Fibroblast of skin of scalp (primary cell): ENCODE measurements at regions not wholly inside any gene's neighbourhood (a gene's known extent, or its start where the extent isn't known, plus 50 kb on each side); places are given as distances from the start of the nearest gene placed in this dataset.
A peak's percentile ranks its signal among the peaks of the same experiment; 100 is the strongest.

ENCODE experiments used
- DNase-seq: peaks from one replicate; pipeline ENCODE4 v3.0.0-alpha.2; 2013

DNA sequence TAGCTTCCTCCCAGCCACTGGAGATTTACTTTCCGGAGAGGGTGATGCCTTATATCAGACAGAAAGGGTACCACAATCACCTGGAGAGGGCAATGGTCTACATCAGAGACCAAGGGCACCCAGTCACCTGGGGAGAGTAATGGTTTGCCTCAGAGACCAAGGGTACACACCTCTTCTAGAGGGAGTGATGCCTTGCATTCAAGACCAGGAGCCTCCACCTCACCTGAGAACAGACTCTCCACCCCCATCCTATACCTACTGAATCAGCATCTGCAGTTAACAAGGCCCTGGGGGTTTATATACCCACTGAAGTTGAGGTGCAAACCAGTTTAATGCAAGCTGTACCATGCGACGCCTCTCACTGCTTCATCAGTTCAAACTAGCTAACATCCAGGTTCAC lies 270.2 kb upstream of the IGFBP3 start:
- DNase-seq: no peak

DNA sequence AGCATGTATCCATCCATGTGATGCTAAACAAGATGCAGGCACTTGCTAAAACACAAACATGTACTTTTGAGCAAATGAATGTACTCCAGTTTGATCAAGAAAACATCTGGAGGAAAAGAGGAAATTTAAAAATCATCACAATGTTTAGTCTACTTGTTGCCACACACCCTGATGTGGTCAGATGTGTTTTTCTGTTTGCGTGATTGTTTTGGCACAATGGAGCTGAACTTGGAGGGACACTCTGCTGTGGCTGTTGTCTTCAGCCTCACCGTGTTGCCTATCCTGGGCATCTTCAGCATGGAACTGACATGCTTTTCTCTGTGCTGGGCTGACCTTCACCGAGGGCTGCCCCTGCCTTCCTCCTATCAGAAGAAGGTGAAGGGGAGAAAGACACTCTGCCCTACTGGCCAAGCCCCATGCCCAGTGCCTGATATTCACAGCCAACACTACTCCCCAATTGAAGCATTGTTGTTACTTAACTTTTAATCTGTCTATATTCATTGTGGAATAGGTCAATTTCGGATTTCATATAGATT lies 268.3 kb upstream of the IGFBP3 start:
- DNase-seq: no peak

DNA sequence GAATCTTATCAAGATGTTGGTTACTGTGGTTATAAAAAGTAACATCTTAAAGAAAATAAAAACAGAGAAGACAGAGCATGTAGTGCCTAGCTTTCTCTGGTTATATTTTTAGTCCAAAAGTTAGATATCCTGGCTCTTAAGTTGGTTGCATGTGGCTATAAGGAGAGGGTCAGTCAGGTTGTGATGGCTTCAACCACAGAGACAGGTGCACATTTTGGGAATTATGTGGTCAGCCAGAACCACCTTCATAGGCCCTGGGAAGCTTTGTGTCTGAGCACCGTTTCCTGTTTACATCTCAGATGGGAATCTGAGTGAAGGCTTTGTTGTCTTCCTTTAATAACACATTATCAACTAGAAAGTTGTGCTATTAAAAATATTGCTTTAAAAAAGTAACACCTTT lies 265.1 kb upstream of the IGFBP3 start:
- DNase-seq: no peak

DNA sequence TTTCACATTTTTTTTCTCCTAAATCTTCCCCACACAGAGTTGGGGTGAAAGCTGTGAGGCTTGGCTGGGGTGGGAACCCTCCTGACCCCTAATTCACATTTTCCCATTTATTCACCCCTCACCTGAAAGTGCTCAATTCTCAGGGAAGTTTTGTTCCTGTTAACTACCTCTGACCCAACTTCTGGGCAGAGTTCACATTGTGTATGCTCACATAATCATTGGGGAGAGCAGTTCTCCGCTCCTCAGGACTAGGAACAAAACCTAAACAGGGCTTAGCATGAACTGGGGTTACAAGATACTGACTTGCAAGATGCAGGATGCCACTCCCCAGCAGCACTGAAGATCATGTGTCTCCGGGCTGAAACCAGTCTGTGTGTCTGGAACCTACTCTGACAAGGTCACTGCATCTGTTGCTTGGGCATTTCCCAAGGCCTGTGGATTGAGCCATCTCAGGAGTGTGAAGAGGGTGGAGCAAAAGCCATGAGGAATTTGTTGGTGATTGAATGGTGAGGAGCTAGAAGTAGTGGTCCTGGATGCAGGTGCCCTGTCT lies 258.1 kb upstream of the IGFBP3 start:
- no peak for DNase-seq

DNA sequence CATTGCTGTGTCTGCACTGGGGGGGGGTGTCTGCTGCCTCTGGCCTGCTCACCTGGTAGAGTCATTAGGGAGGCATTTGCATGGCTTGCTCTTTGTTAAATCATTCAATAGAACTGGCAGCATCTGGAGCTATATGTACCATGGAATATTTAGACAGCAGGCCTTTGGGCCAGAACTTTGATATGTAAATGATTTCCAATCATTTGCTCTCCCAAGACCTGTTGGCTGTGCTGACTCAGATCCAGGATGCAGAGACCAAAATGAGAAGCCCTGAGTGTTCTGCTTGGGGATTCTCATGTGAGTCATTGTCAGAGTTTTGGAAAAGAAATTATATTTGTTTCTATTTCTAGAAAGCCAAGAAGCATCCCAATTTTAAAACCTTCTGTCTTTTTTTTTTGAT lies 257.6 kb upstream of the IGFBP3 start:
- peak; percentile 73 for DNase-seq

DNA sequence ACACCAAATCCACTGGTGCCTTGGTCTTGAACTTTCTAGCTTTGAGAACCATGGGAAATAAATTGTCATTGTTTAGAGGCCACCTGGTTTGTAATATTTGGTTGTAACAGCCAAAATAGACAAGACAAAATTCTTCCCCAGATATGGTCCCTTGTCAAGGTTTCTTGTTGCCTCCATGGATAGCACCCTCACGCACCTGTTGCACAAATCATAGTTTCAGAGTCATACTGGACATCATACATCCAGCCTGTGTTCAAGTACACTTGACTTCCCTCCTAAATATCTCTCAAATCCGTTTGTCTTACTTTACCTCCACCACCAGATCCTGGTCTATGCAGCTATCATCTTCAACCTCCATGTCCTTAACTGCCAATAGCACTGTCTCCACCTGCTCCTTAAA lies 256.7 kb upstream of the IGFBP3 start:
- DNase-seq: no peak

DNA sequence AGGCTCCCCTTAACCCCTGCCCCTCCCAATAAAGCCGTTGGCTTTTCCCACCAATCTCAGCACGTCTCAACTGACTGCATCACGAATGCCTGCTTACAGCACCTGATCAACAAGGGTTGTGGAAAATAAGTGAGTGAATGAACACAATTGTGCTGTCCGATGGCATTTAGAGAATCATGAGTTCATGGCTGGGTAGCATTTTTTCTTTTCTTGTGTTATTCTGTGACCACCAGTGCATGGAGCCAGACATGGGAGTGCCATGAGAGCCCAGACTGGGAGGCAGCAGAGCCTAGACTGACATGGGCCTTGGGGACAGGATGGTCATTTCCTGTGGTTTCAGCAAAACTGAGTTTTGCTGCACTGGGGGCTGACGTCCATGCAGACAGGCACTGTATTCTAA lies 254.1 kb upstream of the IGFBP3 start:
- DNase-seq: no peak

DNA sequence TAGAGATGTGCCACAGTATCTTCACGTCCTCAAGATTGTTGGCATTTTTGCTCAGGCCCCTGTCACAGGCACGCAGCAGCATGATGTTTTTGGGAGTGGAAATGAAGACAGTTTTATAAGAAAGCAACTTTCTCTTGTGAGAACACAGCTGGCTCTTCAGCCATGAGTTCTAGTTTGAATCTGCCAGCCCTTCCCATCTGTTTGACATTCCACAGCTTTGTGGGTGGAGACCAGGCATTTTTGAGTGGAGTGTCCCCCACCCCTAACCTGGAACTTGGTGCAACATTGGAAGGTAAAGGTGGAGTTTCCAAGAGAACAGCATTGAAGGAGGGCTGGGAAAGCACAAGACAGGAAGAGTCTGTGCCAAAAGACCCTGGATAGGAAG lies 253.1 kb upstream of the IGFBP3 start:
- DNase-seq: no peak

DNA sequence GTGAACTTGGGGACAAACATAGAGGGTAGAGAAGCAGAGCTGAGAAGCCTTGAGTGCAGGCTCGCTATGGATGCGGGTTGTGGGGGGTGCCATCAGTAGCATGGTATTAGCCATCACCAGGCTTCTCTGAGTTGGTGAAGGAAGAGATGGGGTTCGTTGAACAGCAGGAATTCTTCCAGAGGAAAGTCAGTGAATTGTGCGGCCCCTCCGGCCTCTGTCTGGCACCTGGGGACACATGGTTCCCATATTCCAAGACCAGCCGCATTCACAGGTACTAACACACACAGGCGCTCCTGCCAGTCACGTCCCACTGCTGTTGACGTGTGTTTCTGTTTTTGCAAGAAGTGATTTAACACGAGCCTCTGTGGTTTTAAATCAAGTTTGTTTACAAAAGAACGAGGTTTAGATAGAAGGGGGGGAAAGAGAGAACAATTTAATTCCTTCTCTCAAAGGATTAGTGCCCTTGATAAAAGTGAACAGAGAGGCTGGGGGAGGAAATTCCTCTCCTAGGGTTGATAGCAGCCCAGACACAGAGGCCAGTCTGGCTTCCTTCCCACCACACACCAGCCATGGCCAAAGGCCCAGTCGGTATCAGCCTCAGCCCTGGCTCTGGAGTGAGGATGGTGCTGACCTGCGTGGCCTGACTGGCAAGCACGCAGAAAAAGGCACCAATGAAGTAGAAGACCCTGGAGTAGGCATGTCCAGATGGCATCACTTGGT lies 252.6 kb upstream of the IGFBP3 start:
- DNase-seq: no peak

DNA sequence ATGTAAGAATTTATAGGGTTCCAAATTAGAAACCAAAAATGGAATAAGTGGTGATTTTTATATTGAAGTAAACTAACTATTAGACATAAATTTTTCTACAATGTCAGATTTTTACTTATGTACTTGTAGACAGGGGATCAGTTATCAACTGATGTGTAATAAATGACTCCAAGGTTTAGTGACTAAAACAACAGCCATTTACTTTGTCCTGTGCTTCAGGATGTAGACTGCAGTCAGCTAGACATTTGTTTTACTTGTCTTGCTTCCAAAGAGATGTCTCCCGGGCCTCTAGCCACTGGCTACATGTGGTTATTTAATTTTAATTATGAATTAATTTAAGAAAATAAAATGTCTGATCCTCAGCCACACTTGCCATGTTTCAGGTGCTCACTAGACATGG lies 249.7 kb upstream of the IGFBP3 start:
- peak; percentile 49 for DNase-seq

DNA sequence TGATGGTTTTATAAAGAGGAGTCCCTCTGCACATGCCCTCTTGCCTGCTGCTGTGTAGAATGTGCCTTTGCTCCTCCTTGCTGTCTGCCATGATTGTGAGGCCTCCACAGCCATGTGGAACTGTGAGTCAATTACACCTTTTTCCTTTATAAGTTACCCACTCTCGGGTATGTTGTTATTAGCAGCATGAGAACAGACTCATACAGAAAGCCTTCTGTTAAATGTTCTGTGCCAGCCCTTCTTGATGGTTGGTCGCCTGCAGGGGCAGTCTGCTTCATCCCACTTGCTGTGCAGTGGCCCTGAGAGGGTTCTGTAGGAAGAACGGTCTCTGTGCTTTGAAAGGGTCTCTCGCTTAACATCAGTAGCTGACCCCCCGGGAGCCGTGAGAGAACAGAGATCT lies 248.9 kb upstream of the IGFBP3 start:
- DNase-seq: no peak

DNA sequence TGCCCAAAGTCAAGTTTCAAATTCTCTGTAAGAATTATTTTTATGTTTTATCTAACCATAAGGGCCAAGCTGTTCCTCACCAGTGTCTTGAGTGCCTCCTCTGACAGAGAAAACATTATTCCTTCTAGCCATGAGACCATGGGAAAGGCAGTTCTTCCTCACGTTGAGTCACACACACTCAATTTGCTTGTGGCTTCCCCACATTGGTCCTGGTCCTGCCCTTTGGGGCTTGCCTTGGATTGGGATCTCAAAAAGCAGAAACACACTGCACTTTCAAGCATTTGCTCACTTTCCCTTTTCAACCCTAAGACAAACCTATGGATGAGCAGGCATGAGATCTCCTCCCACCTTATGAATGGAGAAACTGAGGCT lies 248.3 kb upstream of the IGFBP3 start:
- no peak for DNase-seq

DNA sequence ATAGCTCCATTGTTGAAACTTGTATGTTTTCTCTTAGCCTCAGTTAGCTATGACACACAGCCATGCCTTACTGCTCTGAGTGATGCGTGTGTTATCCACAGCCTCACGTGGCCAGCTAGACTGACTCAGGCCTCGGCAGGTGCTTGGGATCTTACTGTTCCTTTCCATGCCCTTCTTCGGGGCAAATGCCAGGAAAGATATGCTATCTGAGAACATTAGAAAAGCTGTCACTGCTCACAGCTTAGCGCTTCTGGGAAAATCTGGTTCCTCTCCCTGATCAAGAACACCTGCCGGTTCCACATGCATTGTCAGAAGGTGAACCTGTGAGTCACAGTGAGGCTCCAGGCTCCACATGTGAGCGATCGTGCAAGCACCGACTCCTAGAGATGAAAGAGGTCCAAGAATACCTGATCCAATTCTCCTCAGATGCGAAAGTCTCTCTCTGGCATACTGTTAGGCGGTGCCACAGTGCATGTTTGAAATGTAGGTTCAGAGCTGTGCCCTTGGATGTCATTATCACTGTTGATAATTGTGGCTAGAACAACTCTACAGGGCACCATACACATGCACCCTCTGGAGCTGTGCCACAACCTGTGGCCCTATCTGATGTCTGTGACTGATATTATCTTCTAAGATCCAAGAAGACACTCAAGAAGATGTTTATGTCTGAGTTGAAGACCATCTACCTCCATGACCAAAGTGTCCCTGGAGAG lies 247.8 kb upstream of the IGFBP3 start:
- no peak for DNase-seq

DNA sequence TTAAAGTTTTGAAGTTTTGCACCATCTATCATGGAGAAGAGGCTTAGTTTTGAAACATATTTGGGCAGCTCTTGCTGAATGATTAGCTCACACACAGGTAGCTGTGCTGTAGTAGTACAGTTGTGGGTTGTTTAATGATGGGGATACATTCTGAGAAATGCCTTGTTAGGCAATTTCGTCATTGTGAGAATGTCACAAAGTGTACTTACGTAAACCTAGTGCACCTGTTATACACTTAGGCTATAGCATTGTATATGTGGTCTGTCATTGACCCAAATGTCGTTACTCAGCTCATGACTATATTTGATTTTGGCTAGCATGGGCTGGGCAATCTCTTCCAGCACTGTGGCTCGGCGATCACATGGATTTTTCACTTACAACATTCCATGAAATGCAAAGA lies 247.2 kb upstream of the IGFBP3 start:
- no peak for DNase-seq

DNA sequence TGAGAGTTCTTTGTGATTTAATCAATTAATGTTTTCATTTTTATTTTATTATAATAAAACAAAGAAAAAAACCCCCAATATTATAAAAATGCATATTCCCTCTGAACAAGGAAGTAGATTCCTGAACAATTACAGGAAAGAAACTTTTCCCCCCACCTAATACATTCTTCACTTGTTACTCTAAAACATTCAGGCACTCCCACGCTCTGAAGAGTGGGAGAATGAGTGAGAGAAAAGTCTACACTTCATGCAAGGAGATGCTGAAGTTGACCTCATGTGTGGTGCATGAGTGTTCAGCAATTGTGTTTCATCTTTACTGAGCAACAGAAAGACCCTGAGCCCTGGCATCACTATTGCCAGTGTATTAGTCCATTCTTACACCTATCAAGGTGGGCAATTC lies 244.2 kb upstream of the IGFBP3 start:
- peak; percentile 64 for DNase-seq

DNA sequence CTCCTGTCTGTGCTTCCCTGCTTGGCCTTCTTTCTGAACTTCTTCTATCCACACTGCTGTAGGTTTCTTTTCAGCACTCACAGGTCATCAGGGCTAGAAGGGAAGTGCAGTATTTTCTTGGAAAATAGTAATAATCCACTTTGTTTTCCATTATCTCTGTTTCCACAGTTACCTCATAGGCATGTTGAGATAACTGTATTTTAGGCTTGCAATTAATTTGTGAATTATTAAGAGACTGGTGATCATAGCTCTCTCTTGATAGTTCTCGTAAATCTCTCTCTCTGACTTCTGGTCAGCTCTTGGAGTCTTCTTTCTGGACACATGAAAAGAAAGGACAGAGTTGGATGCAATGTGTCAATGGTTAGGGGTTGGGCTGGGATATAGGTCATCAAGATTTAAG lies 243.6 kb upstream of the IGFBP3 start:
- DNase-seq: no peak

DNA sequence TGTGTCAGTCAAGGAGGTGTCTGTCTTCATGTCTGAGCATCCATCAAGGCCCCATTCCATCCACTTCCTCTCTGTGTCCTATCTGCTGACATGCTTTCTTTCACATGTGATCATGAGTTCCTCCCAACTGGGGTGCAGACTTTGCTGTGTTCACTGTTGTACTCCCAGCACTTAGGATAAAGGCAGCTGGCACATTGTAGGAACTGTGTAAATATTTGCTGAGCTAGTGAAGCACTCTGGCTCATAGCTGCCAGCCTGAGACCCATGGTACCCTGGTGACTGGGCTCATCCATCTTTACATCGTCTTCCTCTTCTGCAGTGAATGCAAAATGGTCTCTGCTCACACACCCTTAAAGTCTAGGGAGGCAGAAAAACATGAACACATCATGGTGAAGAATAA lies 242.2 kb upstream of the IGFBP3 start:
- DNase-seq: no peak

DNA sequence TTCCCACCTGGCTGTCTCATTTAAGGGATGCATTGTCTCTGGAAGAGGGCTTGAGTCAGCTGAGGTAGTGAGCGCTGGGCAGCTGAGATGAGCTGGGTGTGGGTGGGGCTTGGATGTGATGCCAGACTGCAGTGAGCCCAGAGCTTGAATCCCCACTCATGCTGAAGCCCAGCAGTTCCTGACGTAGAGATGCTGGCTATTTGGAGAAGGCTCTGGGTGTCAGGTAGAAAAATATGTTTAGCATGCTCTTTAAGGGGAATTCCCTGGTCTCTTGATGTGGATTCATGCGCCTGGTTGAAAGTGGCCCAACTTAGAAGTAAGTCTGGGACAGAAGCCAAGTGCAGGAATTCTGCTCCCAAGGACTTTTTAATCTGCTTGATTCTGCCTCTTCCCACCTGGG lies 241.5 kb upstream of the IGFBP3 start:
- no peak for DNase-seq

DNA sequence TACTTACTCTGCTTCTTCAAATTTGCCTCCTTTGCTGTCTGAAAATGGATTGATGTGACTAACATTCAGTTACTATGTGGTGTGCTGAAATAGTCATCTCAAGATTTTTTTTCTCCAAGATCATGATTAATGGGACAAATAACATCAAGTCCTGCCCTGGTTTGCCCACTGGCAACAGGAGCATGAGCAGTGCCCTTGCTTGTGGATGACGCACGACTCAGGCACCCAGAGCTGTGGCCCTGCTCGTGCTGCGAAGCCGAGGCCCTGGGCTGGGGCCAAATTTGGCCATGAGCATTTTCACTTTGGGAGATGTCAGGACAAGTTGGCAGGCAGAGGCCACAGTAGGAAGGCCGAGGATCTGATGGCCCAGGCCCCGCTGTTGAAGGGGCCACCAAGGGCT lies 239.8 kb upstream of the IGFBP3 start:
- DNase-seq: no peak

DNA sequence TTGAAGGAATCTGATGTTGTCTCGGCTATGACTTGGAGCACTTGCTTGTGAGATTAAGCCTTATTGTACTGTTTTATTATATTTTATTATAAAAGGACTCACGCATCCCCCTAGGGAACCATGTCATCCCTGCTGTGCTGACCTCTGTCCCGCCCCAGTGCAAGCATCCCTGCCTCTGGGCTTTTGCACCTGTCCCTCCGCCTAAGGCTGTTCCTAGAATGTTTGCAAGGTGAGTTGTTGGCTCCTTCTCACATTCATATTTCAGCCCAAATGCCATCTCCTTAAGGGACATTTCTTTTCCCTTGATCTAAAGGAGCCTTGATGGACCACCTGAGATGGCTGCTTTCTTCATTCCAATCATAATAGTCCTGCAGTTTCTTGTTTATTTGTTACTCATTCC lies 236.9 kb upstream of the IGFBP3 start:
- no peak for DNase-seq

DNA sequence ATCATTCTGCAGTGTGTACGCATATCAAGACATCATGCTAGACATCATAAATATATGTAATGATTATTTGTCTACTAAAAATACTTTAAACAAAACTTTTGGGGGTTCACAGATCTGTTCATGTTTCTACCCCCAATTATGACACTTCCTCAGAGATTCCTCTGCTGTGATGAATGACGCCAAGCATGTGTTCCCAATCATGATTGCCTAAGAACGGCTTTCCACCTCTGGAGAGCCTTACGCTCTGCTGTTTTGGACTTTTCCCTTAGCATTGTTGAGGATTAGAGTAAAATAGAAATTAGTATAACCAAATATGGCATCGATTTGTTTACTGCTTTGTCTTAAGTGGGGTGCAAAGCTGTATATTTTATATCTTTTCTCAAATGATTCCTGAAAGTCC lies 236.3 kb upstream of the IGFBP3 start:
- peak; percentile 70 for DNase-seq

DNA sequence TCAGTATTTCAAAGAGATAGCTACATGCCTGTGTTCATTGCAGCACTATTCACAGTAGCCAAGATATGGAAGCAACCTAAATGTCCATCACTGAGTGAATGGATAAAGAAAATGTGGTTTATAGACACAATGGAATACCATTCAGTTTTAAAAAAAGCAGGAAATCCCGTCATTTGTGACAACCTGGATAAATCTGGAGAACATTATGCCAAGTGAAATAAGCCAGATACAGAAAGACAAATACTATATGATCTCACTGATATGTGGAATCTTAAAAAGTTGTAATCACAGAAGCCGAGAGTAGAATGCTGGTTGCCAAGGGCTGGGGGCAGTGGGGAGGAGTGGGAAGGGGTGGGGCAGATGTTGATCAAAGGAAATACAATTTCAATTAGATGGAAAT lies 235.8 kb upstream of the IGFBP3 start:
- DNase-seq: no peak

DNA sequence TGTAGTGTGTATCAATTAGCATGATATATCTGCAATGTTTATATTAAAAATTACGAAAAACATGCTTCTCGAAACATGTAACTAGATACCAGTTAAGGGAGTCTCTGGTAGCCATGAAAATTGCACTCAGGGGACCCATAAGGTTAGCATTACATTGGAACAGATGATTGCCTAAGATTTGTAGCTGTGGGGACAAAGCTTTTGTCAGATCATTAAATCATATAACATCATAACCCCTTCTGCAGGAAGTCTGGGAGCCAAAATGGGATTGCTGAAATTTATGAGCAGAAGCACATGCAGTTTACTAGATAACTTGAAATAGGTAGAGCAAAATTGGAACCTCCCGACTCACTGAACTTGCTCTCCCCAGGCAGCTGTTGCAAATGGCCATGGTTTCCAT lies 235.0 kb upstream of the IGFBP3 start:
- DNase-seq: no peak

DNA sequence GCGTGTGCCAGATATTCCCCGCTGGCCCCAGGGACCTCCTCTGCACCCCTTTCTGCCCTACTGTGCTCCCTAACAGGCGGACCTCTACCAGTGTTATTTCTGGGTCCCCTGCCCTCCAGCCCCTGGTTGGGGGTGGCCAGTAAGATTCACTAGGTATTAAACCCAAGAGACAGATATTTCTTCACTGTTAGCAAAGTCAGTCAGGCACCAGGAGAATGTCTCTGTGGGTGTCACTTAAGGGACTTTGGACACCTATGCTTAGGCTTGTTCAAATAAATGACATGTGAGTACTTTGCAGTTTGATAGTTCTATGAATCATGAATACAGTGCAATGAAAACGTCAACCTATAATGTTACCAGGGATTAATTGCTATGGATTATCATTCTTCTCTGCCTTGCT lies 234.3 kb upstream of the IGFBP3 start:
- no peak for DNase-seq
